ENCODE measurements at regions not wholly inside any gene's neighbourhood (a gene's known extent, or its start where the extent isn't known, plus 50 kb on each side); places are given as distances from the start of the nearest gene placed in this dataset.
"Not testable (repeated sequence)": the region's sequence is repeated elsewhere in the genome, so short reads cannot be mapped to it uniquely, and the experiment has no call there.

GRCh38 chr6:43934183-43934802, 164.3 kb downstream of the VEGFA start:
- Histone ChIP-seq H3K27ac (ENCODE audit: low read length) (no peak overlapping the region), H3K4me3 (ENCODE audit: low read length) (no peak overlapping the region), H3K4me1 (ENCODE audit: control insufficient read depth, insufficient read depth, low read length) (peaks cover 10% of the 10 kb centered on the region), H3K36me3 (ENCODE audit: control insufficient read depth, insufficient read depth, low read length) (no peaks in the 10 kb centered on the region), H3K9me3 (replicated peaks; ENCODE audit: control insufficient read depth, low read depth, low read length) (no peaks in the 10 kb centered on the region), H3K27me3 (ENCODE audit: control insufficient read depth, insufficient read depth, low read length) (no peaks in the 10 kb centered on the region)
- WGBS (ENCODE audit: insufficient coverage), result 93% methylated on average over 3 of the region's 4 CpGs
- DNase-seq, result no peak

GRCh38 chr6:43933148-43933885, 163.3 kb downstream of the VEGFA start:
- Histone ChIP-seq H3K27me3 (ENCODE audit: control insufficient read depth, insufficient read depth, low read length) (no peaks in the 10 kb centered on the region), H3K27ac (ENCODE audit: low read length) (no peak overlapping the region)
- WGBS (ENCODE audit: insufficient coverage), result 43% methylated on average over 14 of the region's 19 CpGs

GRCh38 chr6:43932259-43933147, 162.5 kb downstream of the VEGFA start:
- peaks cover 10% of the 10 kb centered on the region for H3K4me1 ChIP-seq (ENCODE audit: control insufficient read depth, insufficient read depth, low read length)
- no peaks in the 10 kb centered on the region for H3K9me3 ChIP-seq (replicated peaks; ENCODE audit: control insufficient read depth, low read depth, low read length)
- WGBS (ENCODE audit: insufficient coverage), result 54% methylated on average over 4 of the region's 13 CpGs
- no peaks in the 10 kb centered on the region for H3K36me3 ChIP-seq (ENCODE audit: control insufficient read depth, insufficient read depth, low read length)
- no peak overlapping the region for H3K27ac ChIP-seq (ENCODE audit: low read length)
- H3K4me3 ChIP-seq (ENCODE audit: low read length), result no peak overlapping the region
- no peaks in the 10 kb centered on the region for H3K27me3 ChIP-seq (ENCODE audit: control insufficient read depth, insufficient read depth, low read length)
- no peak for DNase-seq

More at GRCh38 chr6:43933148-43933885, 163.3 kb downstream of the VEGFA start:
- Histone ChIP-seq H3K4me3 (ENCODE audit: low read length) (no peak overlapping the region), H3K9me3 (replicated peaks; ENCODE audit: control insufficient read depth, low read depth, low read length) (no peaks in the 10 kb centered on the region), H3K36me3 (ENCODE audit: control insufficient read depth, insufficient read depth, low read length) (no peaks in the 10 kb centered on the region), H3K4me1 (ENCODE audit: control insufficient read depth, insufficient read depth, low read length) (peaks cover 10% of the 10 kb centered on the region)
- DNase-seq, result no peak

GRCh38 chr6:43931201-43931600, 161.2 kb downstream of the VEGFA start:
- no peaks in the 10 kb centered on the region for H3K27me3 ChIP-seq (ENCODE audit: control insufficient read depth, insufficient read depth, low read length)
- H3K27ac ChIP-seq (ENCODE audit: low read length), result no peak overlapping the region
- no peaks in the 10 kb centered on the region for H3K36me3 ChIP-seq (ENCODE audit: control insufficient read depth, insufficient read depth, low read length)
- peaks cover 7% of the 10 kb centered on the region for H3K4me1 ChIP-seq (ENCODE audit: control insufficient read depth, insufficient read depth, low read length)
- no peak for DNase-seq
- no peak overlapping the region for H3K4me3 ChIP-seq (ENCODE audit: low read length)
- H3K9me3 ChIP-seq (replicated peaks; ENCODE audit: control insufficient read depth, low read depth, low read length), result no peaks in the 10 kb centered on the region
- 33% methylated on average over 3 of the region's 6 CpGs for WGBS (ENCODE audit: insufficient coverage)

- H3K36me3 ChIP-seq (ENCODE audit: control insufficient read depth, insufficient read depth, low read length), result no peaks in the 10 kb centered on the region
- no peaks in the 10 kb centered on the region for H3K9me3 ChIP-seq (replicated peaks; ENCODE audit: control insufficient read depth, low read depth, low read length)
- H3K4me3 ChIP-seq (ENCODE audit: low read length), result no peak overlapping the region
- WGBS (ENCODE audit: insufficient coverage), result 82% methylated on average over 4 of the region's 8 CpGs
- H3K27me3 ChIP-seq (ENCODE audit: control insufficient read depth, insufficient read depth, low read length), result no peaks in the 10 kb centered on the region
- DNase-seq, result no peak
- peaks cover 7% of the 10 kb centered on the region for H3K4me1 ChIP-seq (ENCODE audit: control insufficient read depth, insufficient read depth, low read length)
- H3K27ac ChIP-seq (ENCODE audit: low read length), result no peak overlapping the region
Measured at GRCh38 chr6:43930440-43931154, 160.6 kb downstream of the VEGFA start.

- Histone ChIP-seq H3K9me3 (replicated peaks; ENCODE audit: control insufficient read depth, low read depth, low read length) (no peaks in the 10 kb centered on the region), H3K36me3 (ENCODE audit: control insufficient read depth, insufficient read depth, low read length) (no peaks in the 10 kb centered on the region), H3K27me3 (ENCODE audit: control insufficient read depth, insufficient read depth, low read length) (no peaks in the 10 kb centered on the region), H3K27ac (ENCODE audit: low read length) (no peak overlapping the region), H3K4me1 (ENCODE audit: control insufficient read depth, insufficient read depth, low read length) (peaks cover 7% of the 10 kb centered on the region), H3K4me3 (ENCODE audit: low read length) (no peak overlapping the region)
- WGBS (ENCODE audit: insufficient coverage), result 77% methylated on average over 4 of the region's 5 CpGs
- DNase-seq, result no peak
Measured at GRCh38 chr6:43929511-43929910, 159.5 kb downstream of the VEGFA start.

- Histone ChIP-seq H3K27me3 (ENCODE audit: control insufficient read depth, insufficient read depth, low read length) (no peaks in the 10 kb centered on the region), H3K4me1 (ENCODE audit: control insufficient read depth, insufficient read depth, low read length) (peaks cover 3% of the 10 kb centered on the region), H3K9me3 (replicated peaks; ENCODE audit: control insufficient read depth, low read depth, low read length) (no peaks in the 10 kb centered on the region), H3K36me3 (ENCODE audit: control insufficient read depth, insufficient read depth, low read length) (no peaks in the 10 kb centered on the region), H3K4me3 (ENCODE audit: low read length) (no peak overlapping the region), H3K27ac (ENCODE audit: low read length) (no peak overlapping the region)
- WGBS (ENCODE audit: insufficient coverage), result 75% methylated on average over 3 of the region's 4 CpGs
- no peak for DNase-seq
Measured at GRCh38 chr6:43927532-43928210, 157.7 kb downstream of the VEGFA start.

GRCh38 chr6:43926634-43927531, 156.9 kb downstream of the VEGFA start:
- H3K4me1 ChIP-seq (ENCODE audit: control insufficient read depth, insufficient read depth, low read length), result no peaks in the 10 kb centered on the region
- H3K36me3 ChIP-seq (ENCODE audit: control insufficient read depth, insufficient read depth, low read length), result no peaks in the 10 kb centered on the region
- 62% methylated on average over 11 of the region's 17 CpGs for WGBS (ENCODE audit: insufficient coverage)
- H3K27me3 ChIP-seq (ENCODE audit: control insufficient read depth, insufficient read depth, low read length), result no peaks in the 10 kb centered on the region
- no peak for DNase-seq
- H3K27ac ChIP-seq (ENCODE audit: low read length), result no peak overlapping the region
- no peaks in the 10 kb centered on the region for H3K9me3 ChIP-seq (replicated peaks; ENCODE audit: control insufficient read depth, low read depth, low read length)
- no peak overlapping the region for H3K4me3 ChIP-seq (ENCODE audit: low read length)

- H3K4me3 ChIP-seq (ENCODE audit: low read length); DNase-seq; H3K27me3 ChIP-seq (ENCODE audit: control insufficient read depth, insufficient read depth, low read length); H3K9me3 ChIP-seq (replicated peaks; ENCODE audit: control insufficient read depth, low read depth, low read length); H3K27ac ChIP-seq (ENCODE audit: low read length); H3K4me1 ChIP-seq (ENCODE audit: control insufficient read depth, insufficient read depth, low read length); H3K36me3 ChIP-seq (ENCODE audit: control insufficient read depth, insufficient read depth, low read length): not testable (repeated sequence)
- WGBS (ENCODE audit: insufficient coverage), result no CpG with 5 or more reads among the region's 7 CpGs
Measured at GRCh38 chr6:43925636-43926139, 155.7 kb downstream of the VEGFA start.

Data from muscle of leg (tissue), 3 donors.